ENCODE measurements at regions not wholly inside any gene's neighbourhood (a gene's known extent, or its start where the extent isn't known, plus 50 kb on each side); places are given as distances from the start of the nearest gene placed in this dataset.

DNA sequence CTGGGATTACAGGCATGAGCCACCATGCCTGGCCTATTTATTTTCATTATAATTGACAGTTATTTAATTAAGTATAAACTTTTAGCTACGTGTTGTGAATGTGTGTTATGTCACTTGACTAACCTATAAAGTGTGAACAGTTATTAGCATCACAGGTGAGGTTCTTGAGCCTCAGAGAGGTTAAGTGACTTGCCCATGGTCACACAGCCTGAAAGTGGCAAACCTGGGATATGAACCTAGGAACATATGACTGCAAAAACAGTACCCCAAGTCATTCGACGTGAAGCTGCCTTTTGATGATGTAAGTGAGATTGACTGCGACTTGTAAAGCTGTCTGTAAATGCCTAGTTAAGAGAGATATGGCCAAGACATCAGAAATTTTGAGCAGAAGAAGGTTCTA is 77.9 kb upstream of the SALL4 start:
- H3K4me1 ChIP-seq (ENCODE audit: control insufficient read depth, insufficient read depth, low read length) = no peaks in the 10 kb centered on the region
- H3K27ac ChIP-seq (ENCODE audit: low read depth, low read length) = no peak overlapping the region
- no peak overlapping the region for H3K4me3 ChIP-seq (ENCODE audit: low read depth, low read length)
- H3K27me3 ChIP-seq (ENCODE audit: control insufficient read depth, insufficient read depth, low read length) = no peaks in the 10 kb centered on the region
- H3K36me3 ChIP-seq (ENCODE audit: control insufficient read depth, insufficient read depth, low read length) = no peaks in the 10 kb centered on the region
- no peak overlapping the region for H3K9ac ChIP-seq (ENCODE audit: low read depth, low read length)
- H3K9me3 ChIP-seq (ENCODE audit: control insufficient read depth, insufficient read depth, low read length) = no peaks in the 10 kb centered on the region

DNA sequence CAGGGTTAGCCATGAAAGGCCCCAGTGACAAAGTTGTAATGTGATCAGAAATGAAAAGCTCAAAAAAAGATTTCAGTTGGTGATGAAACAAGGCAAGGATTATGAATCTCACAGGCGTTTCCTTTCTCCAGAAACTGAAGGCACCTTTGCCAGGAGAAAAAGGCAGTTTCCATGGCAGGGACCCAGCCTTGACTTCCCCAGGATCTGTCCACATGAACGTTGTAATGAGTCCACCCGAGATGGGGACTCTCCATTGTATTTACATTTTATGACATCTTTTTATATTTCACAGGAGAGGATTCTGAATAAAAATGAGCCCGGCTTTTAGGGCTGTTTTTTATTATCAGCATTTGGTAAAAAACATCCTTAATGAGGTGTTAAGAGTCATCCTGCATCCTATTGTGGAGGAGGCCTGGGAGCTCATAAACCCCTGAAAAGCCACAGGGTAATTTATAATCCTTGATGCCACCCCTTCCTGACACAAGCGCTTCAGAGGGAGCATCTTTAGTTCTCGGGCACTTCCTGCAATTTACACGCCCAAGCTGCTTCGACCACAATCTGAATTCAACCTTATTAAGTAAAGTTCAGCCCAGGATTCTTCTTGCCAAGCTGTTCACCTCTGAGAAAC is 74.1 kb upstream of the SALL4 start:
- Histone ChIP-seq H3K4me1 (ENCODE audit: control insufficient read depth, insufficient read depth, low read length) (no peaks in the 10 kb centered on the region), H3K27ac (ENCODE audit: low read depth, low read length) (no peak overlapping the region), H3K36me3 (ENCODE audit: control insufficient read depth, insufficient read depth, low read length) (no peaks in the 10 kb centered on the region), H3K27me3 (ENCODE audit: control insufficient read depth, insufficient read depth, low read length) (no peaks in the 10 kb centered on the region), H3K4me3 (ENCODE audit: low read depth, low read length) (no peak overlapping the region), H3K9me3 (ENCODE audit: control insufficient read depth, insufficient read depth, low read length) (no peaks in the 10 kb centered on the region), H3K9ac (ENCODE audit: low read depth, low read length) (no peak overlapping the region)

DNA sequence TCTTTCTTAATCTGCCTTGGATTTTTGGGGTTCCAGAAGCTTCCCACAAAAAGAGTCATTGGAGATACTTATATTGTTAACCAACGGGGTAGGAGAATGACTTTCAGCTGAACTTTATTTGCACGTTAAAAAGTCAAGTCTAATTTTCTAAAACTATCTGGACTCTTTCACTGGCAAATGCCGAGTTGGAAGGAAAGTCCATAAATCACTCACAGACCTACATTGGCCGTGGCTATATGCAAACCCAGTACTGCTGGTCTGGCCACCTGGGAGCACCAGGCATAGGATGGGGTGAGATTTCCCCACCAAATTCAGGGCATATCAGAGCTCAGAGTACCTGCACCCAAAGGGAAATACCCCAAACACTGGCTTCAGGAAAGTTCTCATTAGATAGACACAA is 71.3 kb upstream of the SALL4 start:
- Histone ChIP-seq H3K36me3 (ENCODE audit: control insufficient read depth, insufficient read depth, low read length) (no peaks in the 10 kb centered on the region), H3K27me3 (ENCODE audit: control insufficient read depth, insufficient read depth, low read length) (no peaks in the 10 kb centered on the region)

DNA sequence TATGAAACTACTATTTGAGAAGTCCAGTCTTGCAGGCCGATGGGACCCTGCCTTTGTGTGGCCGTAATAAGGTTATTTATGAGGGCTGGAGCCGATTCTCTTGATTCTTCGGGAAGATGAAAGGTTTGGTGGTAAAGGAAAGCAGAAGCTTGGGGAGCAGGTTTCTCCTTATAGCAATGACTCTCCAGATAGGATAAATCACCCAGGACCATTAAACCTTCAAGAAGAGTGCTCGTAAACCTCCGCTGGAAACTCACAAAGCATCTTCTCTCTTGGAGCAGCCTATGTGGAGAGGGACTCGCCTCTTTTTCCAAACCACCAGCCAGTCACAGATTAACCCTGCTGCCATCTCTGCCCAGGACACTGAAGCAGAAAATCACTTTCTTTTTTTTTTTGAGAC is 69.6 kb upstream of the SALL4 start:
- Histone ChIP-seq H3K4me3 (ENCODE audit: low read depth, low read length) (no peak overlapping the region), H3K9ac (ENCODE audit: low read depth, low read length) (no peak overlapping the region), H3K4me1 (ENCODE audit: control insufficient read depth, insufficient read depth, low read length) (no peaks in the 10 kb centered on the region), H3K36me3 (ENCODE audit: control insufficient read depth, insufficient read depth, low read length) (no peaks in the 10 kb centered on the region), H3K27me3 (ENCODE audit: control insufficient read depth, insufficient read depth, low read length) (no peaks in the 10 kb centered on the region), H3K27ac (ENCODE audit: low read depth, low read length) (no peak overlapping the region), H3K9me3 (ENCODE audit: control insufficient read depth, insufficient read depth, low read length) (no peaks in the 10 kb centered on the region)

More for the DNA sequence above, 71.3 kb upstream of the SALL4 start:
- H3K4me3 ChIP-seq (ENCODE audit: low read depth, low read length) = no peak overlapping the region
- no peak overlapping the region for H3K27ac ChIP-seq (ENCODE audit: low read depth, low read length)
- H3K9ac ChIP-seq (ENCODE audit: low read depth, low read length) = no peak overlapping the region
- no peaks in the 10 kb centered on the region for H3K4me1 ChIP-seq (ENCODE audit: control insufficient read depth, insufficient read depth, low read length)
- no peaks in the 10 kb centered on the region for H3K9me3 ChIP-seq (ENCODE audit: control insufficient read depth, insufficient read depth, low read length)

DNA sequence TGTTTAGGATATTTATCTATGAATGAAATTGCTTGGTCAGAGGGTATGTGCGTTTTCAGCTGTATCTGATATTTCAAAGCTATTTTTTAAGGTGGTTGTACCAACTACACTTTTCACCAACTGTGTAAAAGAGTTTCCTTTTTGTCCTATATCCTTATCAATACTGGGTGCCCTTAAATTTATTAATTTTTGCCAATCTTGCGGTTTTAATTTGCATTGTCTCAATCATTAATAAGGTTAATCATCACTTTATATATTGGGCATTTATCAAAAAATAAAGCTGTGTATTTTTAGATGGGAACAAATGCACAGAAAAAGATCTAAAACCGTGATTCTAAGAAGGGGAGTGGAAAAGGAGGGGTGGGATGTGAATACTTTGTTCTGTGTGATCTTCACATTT is 66.7 kb upstream of the SALL4 start:
- Histone ChIP-seq H3K9me3 (ENCODE audit: control insufficient read depth, insufficient read depth, low read length) (no peaks in the 10 kb centered on the region), H3K36me3 (ENCODE audit: control insufficient read depth, insufficient read depth, low read length) (no peaks in the 10 kb centered on the region)

DNA sequence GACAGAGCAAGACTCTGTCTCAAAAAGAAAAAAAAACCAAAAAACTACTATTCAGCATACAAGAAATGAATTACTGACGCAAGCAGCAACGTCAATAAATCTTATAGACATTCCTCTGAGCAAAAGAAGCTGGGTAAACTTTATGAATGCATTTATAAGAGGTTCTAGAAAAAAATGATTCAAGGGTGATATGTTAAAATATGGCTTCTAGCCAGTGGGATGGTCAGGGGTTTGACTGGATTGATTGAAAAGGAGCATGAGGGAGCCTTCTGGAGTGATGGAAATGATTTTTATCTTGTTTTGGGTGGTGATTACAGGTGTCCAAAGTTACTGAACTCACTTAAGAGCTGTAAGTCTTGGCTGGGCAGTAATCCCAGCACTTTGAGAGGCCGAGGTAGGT is 64.9 kb upstream of the SALL4 start:
- Histone ChIP-seq H3K9ac (ENCODE audit: low read depth, low read length) (no peak overlapping the region), H3K36me3 (ENCODE audit: control insufficient read depth, insufficient read depth, low read length) (no peaks in the 10 kb centered on the region), H3K4me1 (ENCODE audit: control insufficient read depth, insufficient read depth, low read length) (peaks cover 5% of the 10 kb centered on the region; the same call in 1 of the 2 replicates), H3K27me3 (ENCODE audit: control insufficient read depth, insufficient read depth, low read length) (no peaks in the 10 kb centered on the region), H3K27ac (ENCODE audit: low read depth, low read length) (no peak overlapping the region), H3K4me3 (ENCODE audit: low read depth, low read length) (no peak overlapping the region), H3K9me3 (ENCODE audit: control insufficient read depth, insufficient read depth, low read length) (no peaks in the 10 kb centered on the region)

More for the DNA sequence above, 66.7 kb upstream of the SALL4 start:
- Histone ChIP-seq H3K4me1 (ENCODE audit: control insufficient read depth, insufficient read depth, low read length) (no peaks in the 10 kb centered on the region), H3K4me3 (ENCODE audit: low read depth, low read length) (no peak overlapping the region), H3K27me3 (ENCODE audit: control insufficient read depth, insufficient read depth, low read length) (no peaks in the 10 kb centered on the region), H3K27ac (ENCODE audit: low read depth, low read length) (no peak overlapping the region), H3K9ac (ENCODE audit: low read depth, low read length) (no peak overlapping the region)

DNA sequence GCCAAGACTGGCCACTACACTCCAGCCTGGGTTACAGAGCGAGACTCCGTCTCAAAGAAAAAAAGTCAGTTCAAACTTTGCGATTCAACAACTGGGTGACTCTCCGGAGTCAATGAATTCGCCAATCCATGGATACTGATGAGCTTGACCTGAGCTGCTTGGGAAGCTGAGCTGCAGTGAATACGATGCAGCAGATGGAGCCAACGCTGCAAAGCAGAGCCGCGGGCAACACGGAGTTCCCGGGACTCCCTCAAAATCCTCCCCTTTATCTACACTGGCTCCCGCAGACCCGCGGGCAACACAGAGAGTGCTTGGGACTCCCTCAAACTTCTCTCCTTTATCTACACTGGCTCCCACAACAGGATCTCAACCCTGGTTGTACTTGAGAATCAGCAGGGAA is 62.6 kb upstream of the SALL4 start:
- no peaks in the 10 kb centered on the region for H3K9me3 ChIP-seq (ENCODE audit: control insufficient read depth, insufficient read depth, low read length)
- H3K36me3 ChIP-seq (ENCODE audit: control insufficient read depth, insufficient read depth, low read length) = no peaks in the 10 kb centered on the region
- H3K27me3 ChIP-seq (ENCODE audit: control insufficient read depth, insufficient read depth, low read length) = no peaks in the 10 kb centered on the region
- H3K9ac ChIP-seq (ENCODE audit: low read depth, low read length) = no peak overlapping the region
- no peak overlapping the region for H3K4me3 ChIP-seq (ENCODE audit: low read depth, low read length)
- peaks cover 5% of the 10 kb centered on the region; the same call in 1 of the 2 replicates for H3K4me1 ChIP-seq (ENCODE audit: control insufficient read depth, insufficient read depth, low read length)
- no peak overlapping the region for H3K27ac ChIP-seq (ENCODE audit: low read depth, low read length)

DNA sequence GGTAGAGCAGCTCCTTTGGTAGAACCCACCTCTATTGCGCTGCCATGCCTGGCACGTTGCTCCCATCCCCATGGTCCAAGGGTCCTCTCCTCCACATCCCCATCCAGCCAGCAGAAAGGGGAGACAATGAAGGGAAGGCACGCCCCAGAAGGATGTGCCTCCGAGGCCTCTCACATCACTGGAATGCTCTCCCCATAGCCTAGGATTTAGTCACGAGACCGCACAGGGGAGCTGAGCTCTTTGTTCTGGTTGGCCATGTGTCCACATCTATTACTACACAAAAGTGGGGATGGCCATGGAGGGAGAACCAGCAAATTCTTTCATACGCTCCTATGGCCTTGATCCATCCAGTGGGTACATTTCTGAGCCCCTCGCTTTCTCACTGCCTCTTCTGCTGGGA is 60.5 kb upstream of the SALL4 start:
- H3K36me3 ChIP-seq (ENCODE audit: control insufficient read depth, insufficient read depth, low read length) = no peaks in the 10 kb centered on the region
- no peaks in the 10 kb centered on the region for H3K27me3 ChIP-seq (ENCODE audit: control insufficient read depth, insufficient read depth, low read length)
- no peak overlapping the region for H3K27ac ChIP-seq (ENCODE audit: low read depth, low read length)
- H3K9me3 ChIP-seq (ENCODE audit: control insufficient read depth, insufficient read depth, low read length) = no peaks in the 10 kb centered on the region
- H3K9ac ChIP-seq (ENCODE audit: low read depth, low read length) = no peak overlapping the region
- peaks cover 5% of the 10 kb centered on the region; the same call in 1 of the 2 replicates for H3K4me1 ChIP-seq (ENCODE audit: control insufficient read depth, insufficient read depth, low read length)
- H3K4me3 ChIP-seq (ENCODE audit: low read depth, low read length) = no peak overlapping the region

DNA sequence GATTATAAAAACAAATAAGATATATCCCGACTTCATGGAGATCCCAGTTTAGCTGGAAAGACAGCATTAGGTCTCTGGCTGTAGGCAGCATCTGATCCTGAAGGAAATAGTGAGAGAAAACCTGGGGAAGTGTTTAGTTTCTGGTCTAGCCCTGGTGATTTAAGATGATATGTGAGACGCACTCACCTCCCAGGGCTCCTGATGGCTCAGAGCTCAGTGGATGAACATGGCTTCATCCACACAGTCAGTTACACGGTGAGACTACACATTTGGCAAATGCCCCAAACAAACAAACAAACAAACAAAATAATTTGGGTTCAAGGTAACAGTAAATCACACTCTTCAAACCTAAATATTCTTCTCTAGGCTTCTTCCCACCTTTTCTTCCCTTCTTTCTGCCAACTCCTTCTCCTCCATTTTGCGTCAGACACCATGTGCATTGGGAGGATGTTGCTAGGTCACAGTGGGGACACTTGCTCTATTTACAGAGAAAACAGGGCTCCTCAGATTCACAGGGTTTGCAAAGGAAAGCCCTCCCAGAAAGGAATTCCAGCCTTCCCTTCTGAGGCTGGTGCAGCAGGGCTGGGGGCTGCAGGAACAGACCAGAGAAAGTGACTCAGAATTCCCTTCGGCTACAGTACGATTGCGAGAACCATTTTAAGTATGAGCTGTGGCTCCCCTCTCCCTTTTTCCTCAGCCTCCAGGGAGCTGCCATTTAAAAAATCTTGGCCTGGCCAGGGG is 59.6 kb upstream of the SALL4 start:
- Histone ChIP-seq H3K9ac (ENCODE audit: low read depth, low read length) (no peak overlapping the region), H3K27me3 (ENCODE audit: control insufficient read depth, insufficient read depth, low read length) (no peaks in the 10 kb centered on the region), H3K9me3 (ENCODE audit: control insufficient read depth, insufficient read depth, low read length) (no peaks in the 10 kb centered on the region), H3K36me3 (ENCODE audit: control insufficient read depth, insufficient read depth, low read length) (no peaks in the 10 kb centered on the region), H3K4me3 (ENCODE audit: low read depth, low read length) (no peak overlapping the region), H3K4me1 (ENCODE audit: control insufficient read depth, insufficient read depth, low read length) (peaks cover 5% of the 10 kb centered on the region; the same call in 1 of the 2 replicates), H3K27ac (ENCODE audit: low read depth, low read length) (peak overlapping the region; percentile 44)

DNA sequence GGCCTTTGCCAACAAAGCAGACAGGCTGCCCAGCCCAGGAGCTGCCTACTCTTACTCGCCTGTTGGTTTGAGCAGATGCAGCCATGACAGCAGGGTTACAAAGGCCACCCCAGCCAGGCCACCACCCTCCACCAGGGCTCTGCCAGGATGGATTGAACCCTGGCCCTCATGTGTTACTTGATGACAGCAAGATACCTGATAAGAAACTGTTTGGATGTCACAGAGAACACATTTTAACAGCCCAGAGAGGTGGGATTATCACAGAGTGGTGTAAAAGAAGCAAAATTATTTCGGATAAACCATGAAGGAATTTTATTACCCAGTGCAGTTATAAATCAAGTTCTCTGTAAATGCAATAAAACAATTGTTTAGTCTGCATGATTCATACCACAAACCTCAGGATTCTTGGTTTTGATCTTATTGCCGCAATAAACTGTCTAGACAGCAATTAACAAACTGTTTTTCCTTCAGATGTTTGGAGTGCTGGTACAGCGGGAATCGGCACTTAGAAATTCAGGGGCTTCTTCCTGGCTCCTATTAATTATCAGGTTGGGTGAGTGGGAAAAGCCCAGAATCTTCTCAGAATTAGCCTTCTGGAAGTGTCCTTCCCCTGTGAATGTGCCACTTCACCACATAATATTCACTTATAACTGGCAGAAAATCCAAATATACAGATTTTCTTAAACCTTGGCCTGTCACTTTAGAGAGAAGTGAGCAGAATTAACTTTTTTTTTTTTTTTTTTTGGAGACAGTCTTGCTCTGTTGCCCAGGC is 58.0 kb upstream of the SALL4 start:
- Histone ChIP-seq H3K9ac (ENCODE audit: low read depth, low read length) (no peak overlapping the region), H3K27me3 (ENCODE audit: control insufficient read depth, insufficient read depth, low read length) (no peaks in the 10 kb centered on the region), H3K4me1 (ENCODE audit: control insufficient read depth, insufficient read depth, low read length) (peaks cover 5% of the 10 kb centered on the region; the same call in 1 of the 2 replicates), H3K4me3 (ENCODE audit: low read depth, low read length) (no peak overlapping the region), H3K9me3 (ENCODE audit: control insufficient read depth, insufficient read depth, low read length) (no peaks in the 10 kb centered on the region), H3K27ac (ENCODE audit: low read depth, low read length) (no peak overlapping the region), H3K36me3 (ENCODE audit: control insufficient read depth, insufficient read depth, low read length) (no peaks in the 10 kb centered on the region)

DNA sequence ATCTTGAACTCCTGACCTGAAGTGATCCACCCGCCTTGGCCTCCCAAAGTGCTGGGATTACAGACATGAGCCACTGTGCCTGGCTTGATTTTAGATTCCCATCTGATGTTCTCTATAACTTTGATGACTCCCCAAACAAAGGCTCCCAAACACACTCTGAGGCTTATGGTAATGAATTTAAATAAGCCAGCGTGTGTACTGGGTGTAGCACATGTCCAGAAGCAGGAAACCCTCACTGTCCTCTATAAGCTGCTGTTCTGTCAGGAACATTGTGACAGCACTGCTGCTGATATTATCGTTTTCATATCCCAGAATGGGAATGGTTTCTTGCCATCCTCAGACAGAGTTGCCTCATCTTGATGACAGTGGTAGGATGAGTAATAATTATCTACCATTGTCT is 54.1 kb upstream of the SALL4 start:
- Histone ChIP-seq H3K27me3 (ENCODE audit: control insufficient read depth, insufficient read depth, low read length) (no peaks in the 10 kb centered on the region), H3K4me1 (ENCODE audit: control insufficient read depth, insufficient read depth, low read length) (no peaks in the 10 kb centered on the region), H3K36me3 (ENCODE audit: control insufficient read depth, insufficient read depth, low read length) (no peaks in the 10 kb centered on the region), H3K9ac (ENCODE audit: low read depth, low read length) (no peak overlapping the region), H3K27ac (ENCODE audit: low read depth, low read length) (no peak overlapping the region), H3K4me3 (ENCODE audit: low read depth, low read length) (no peak overlapping the region), H3K9me3 (ENCODE audit: control insufficient read depth, insufficient read depth, low read length) (no peaks in the 10 kb centered on the region)
